ENCODE measurements at regions not wholly inside any gene's neighbourhood (a gene's known extent, or its start where the extent isn't known, plus 50 kb on each side); places are given as distances from the start of the nearest gene placed in this dataset.

- no peak for TF ChIP-seq CTCF (conservative IDR thresholded peaks at IDR 0.05; ENCODE audit: low read length)
- no peak for TF ChIP-seq EZH2phosphoT487 (IDR thresholded peaks at IDR 0.05; ENCODE audit: borderline replicate concordance)
Measured at GRCh38 chr4:34964613-34965012, 1279.7 kb downstream of the ARAP2 start.

All from Loucy (cell line).